A673 (cell line): ENCODE measurements at regions not wholly inside any gene's neighbourhood (a gene's known extent, or its start where the extent isn't known, plus 50 kb on each side); places are given as distances from the start of the nearest gene placed in this dataset.

Experiments
- BruUV-seq: library from RNA; stranded (reverse); fragments of 400-500 nt; replicated peaks from 2 replicates; lab custom pipeline; 2021; lab: Mats Ljungman, UMichigan
- CTCF ChIA-PET: fragments of 300-600 bp; sonication (Branson Sonifier 250); formaldehyde crosslinking; loops from one replicate; lab custom pipeline; 2022; ENCODE audit warnings: antibody characterized with exemption; lab: Charles Lee
- POLR2A ChIA-PET: fragments of 300-600 bp; sonication (Branson Sonifier 250); formaldehyde crosslinking; loops from one replicate; lab custom pipeline; 2022; ENCODE audit warnings: antibody characterized with exemption; ENCODE audit not compliant: low non-redundant PET; lab: Charles Lee
- DNase-seq: peaks from one replicate; pipeline ENCODE4 v3.0.0-alpha.2; 2015; ENCODE audit warnings: low spot score
- H3K27ac ChIP-seq: fragments of 200-600 bp; sonication (generic); 2 replicates; pipeline ENCODE4 v1.5.1; 2016; ENCODE audit warnings: mixed run types, low read depth, mild to moderate bottlenecking, mixed read lengths, antibody characterized with exemption, low read length; ENCODE audit not compliant: poor library complexity, severe bottlenecking
- H3K27me3 ChIP-seq: fragments of 200-600 bp; sonication (generic); replicated peaks from 2 replicates; pipeline ENCODE4 v1.6.1; 2017; ENCODE audit warnings: mixed run types, low read depth, mild to moderate bottlenecking, mixed read lengths, antibody characterized with exemption, low read length; ENCODE audit not compliant: insufficient read depth, poor library complexity
- H3K36me3 ChIP-seq: fragments of 200-600 bp; sonication (generic); 2 replicates; pipeline ENCODE4 v1.6.1; 2016; ENCODE audit warnings: mixed run types, mild to moderate bottlenecking, mixed read lengths, antibody characterized with exemption, low read length; ENCODE audit not compliant: insufficient read depth, poor library complexity, severe bottlenecking
- H3K4me1 ChIP-seq: fragments of 200-600 bp; sonication (generic); 2 replicates; pipeline ENCODE4 v1.6.1; 2017; ENCODE audit warnings: mixed run types, mild to moderate bottlenecking, mixed read lengths, antibody characterized with exemption, low read length; ENCODE audit not compliant: insufficient read depth, poor library complexity, severe bottlenecking
- H3K4me3 ChIP-seq: fragments of 200-600 bp; sonication (generic); 2 replicates; pipeline ENCODE4 v1.5.1; 2016; ENCODE audit warnings: low read depth, mixed run types, mild to moderate bottlenecking, mixed read lengths, low read length; ENCODE audit not compliant: poor library complexity, severe bottlenecking
- H3K9me3 ChIP-seq: fragments of 200-600 bp; sonication (generic); 2 replicates; pipeline ENCODE4 v1.6.1; 2016; ENCODE audit warnings: mixed run types, low read depth, mild to moderate bottlenecking, mixed read lengths, antibody characterized with exemption, low read length; ENCODE audit not compliant: poor library complexity, severe bottlenecking
- CTCF ChIP-seq: fragments of 300-800, 200-600 bp; sonication (generic); conservative IDR thresholded peaks from 2 replicates; pipeline ENCODE4 v1.5.1; 2017; ENCODE audit warnings: low read depth, mild to moderate bottlenecking, antibody characterized with exemption, low read length, moderate library complexity, mixed read lengths
- EZH2 ChIP-seq: fragments of 200-600 bp; sonication (generic); IDR thresholded peaks from 2 replicates; pipeline ENCODE4 v1.6.1; 2017; ENCODE audit warnings: borderline replicate concordance, low read depth, mild to moderate bottlenecking, mixed read lengths, antibody characterized with exemption, low read length; ENCODE audit not compliant: poor library complexity, severe bottlenecking
- intact Hi-C: fragments of 100-400 bp; cut with micrococcal nuclease; formaldehyde crosslinking; loops from one replicate; pipeline ENCODE4 v1.10.0; 2022; ENCODE audit not compliant: unreplicated experiment

GRCh38 chr1:221439747-221440501, 302.0 kb downstream of the DUSP10 start:
- Histone ChIP-seq H3K4me3 (no peak overlapping the region), H3K27me3 (no peaks in the 10 kb centered on the region), H3K27ac (no peak overlapping the region), H3K4me1 (no peaks in the 10 kb centered on the region), H3K36me3 (no peaks in the 10 kb centered on the region), H3K9me3 (no peaks in the 10 kb centered on the region)
- POLR2A ChIA-PET = no interaction called here
- DNase-seq = peak; percentile 61
- TF ChIP-seq EZH2 = no peak
- TF ChIP-seq CTCF = no peak
- intact Hi-C loops = no loop called here
- no TSS peak for BruUV-seq
- CTCF ChIA-PET = interaction anchor here (0.9 kb wide), 1 partner anchor 176 kb away, joined by 5 read pairs; no protein-coding TSS in a partner anchor

GRCh38 chr1:221440658-221441057, 301.2 kb downstream of the DUSP10 start:
- no peak overlapping the region for H3K27ac ChIP-seq
- no peak overlapping the region for H3K4me3 ChIP-seq
- intact Hi-C loops = no loop called here
- CTCF ChIA-PET = no interaction called here
- H3K36me3 ChIP-seq = no peaks in the 10 kb centered on the region
- POLR2A ChIA-PET = no interaction called here
- DNase-seq = peak; percentile 22
- no peaks in the 10 kb centered on the region for H3K4me1 ChIP-seq
- no peak for TF ChIP-seq CTCF
- no peak for TF ChIP-seq EZH2
- no peaks in the 10 kb centered on the region for H3K27me3 ChIP-seq
- no peaks in the 10 kb centered on the region for H3K9me3 ChIP-seq
- BruUV-seq = no TSS peak

GRCh38 chr1:221442056-221442455, 299.8 kb downstream of the DUSP10 start:
- H3K36me3 ChIP-seq = no peaks in the 10 kb centered on the region
- no TSS peak for BruUV-seq
- no peak overlapping the region for H3K27ac ChIP-seq
- ChIA-PET POLR2A (no interaction called here), CTCF (no interaction called here)
- DNase-seq = no peak
- intact Hi-C loops = no loop called here
- H3K9me3 ChIP-seq = no peaks in the 10 kb centered on the region
- H3K4me3 ChIP-seq = no peak overlapping the region
- H3K27me3 ChIP-seq = no peaks in the 10 kb centered on the region
- no peaks in the 10 kb centered on the region for H3K4me1 ChIP-seq
- no peak for TF ChIP-seq EZH2
- TF ChIP-seq CTCF = no peak
